ENCODE measurements at regions not wholly inside any gene's neighbourhood (a gene's known extent, or its start where the extent isn't known, plus 50 kb on each side); places are given as distances from the start of the nearest gene placed in this dataset.
"Not testable (repeated sequence)": the region's sequence is repeated elsewhere in the genome, so short reads cannot be mapped to it uniquely, and the experiment has no call there.

- peaks cover 13% of the 10 kb centered on the region; the same call in 1 of the 2 replicates for H3K4me1 ChIP-seq (ENCODE audit: insufficient read depth)
- H3K79me2 ChIP-seq (replicated peaks; ENCODE audit: insufficient read depth) = no peaks in the 10 kb centered on the region
- DNase-seq (ENCODE audit: low spot score) (no peak), ATAC-seq (no peak)
- H3K9me3 Mint-ChIP-seq = peaks cover 2% of the 10 kb centered on the region; the same call in 2 of the 3 replicates
- H3F3A ChIP-seq (replicated peaks; ENCODE audit: low read depth) = no peaks in the 10 kb centered on the region
- no peaks in the 10 kb centered on the region for H3K27me3 ChIP-seq (ENCODE audit: insufficient read depth)
- H2AFZ ChIP-seq = no peak overlapping the region; the same call in 1 of the 2 replicates
- peaks cover 6% of the 10 kb centered on the region for H3K27me3 Mint-ChIP-seq (ENCODE audit: insufficient read depth, low read depth, poor library complexity)
- TF ChIP-seq NANOG (IDR thresholded peaks at IDR 0.05; ENCODE audit: borderline replicate concordance) = no peak
- no peaks in the 10 kb centered on the region for H3K36me3 ChIP-seq (ENCODE audit: insufficient read depth)
- no peak overlapping the region for H3K27ac ChIP-seq (ENCODE audit: low read depth)
- H3K27ac Mint-ChIP-seq = no peak overlapping the region
- no peak overlapping the region for H3K4me3 Mint-ChIP-seq
- no peak overlapping the region for H3K4me2 ChIP-seq
- H3K4me3 ChIP-seq = no peak overlapping the region
- H3K36me3 Mint-ChIP-seq (ENCODE audit: low read depth) = peaks cover 2% of the 10 kb centered on the region; the same call in 1 of the 3 replicates
- no peaks in the 10 kb centered on the region for H4K20me1 ChIP-seq (replicated peaks; ENCODE audit: insufficient read depth)
- H3K9me2 ChIP-seq (ENCODE audit: insufficient read depth) = no peaks in the 10 kb centered on the region
- H3K4me1 Mint-ChIP-seq = peaks cover 11% of the 10 kb centered on the region
Measured at GRCh38 chr3:32048487-32049182, 57.8 kb upstream of the GPD1L start.

GRCh38 chr3:32049916-32050315, 56.5 kb upstream of the GPD1L start:
- no peak overlapping the region for H3K27ac Mint-ChIP-seq
- Histone ChIP-seq H3F3A (replicated peaks; ENCODE audit: low read depth) (no peaks in the 10 kb centered on the region), H3K79me2 (replicated peaks; ENCODE audit: insufficient read depth) (no peaks in the 10 kb centered on the region), H3K4me1 (ENCODE audit: insufficient read depth) (peaks cover 10% of the 10 kb centered on the region; the same call in 1 of the 2 replicates), H3K36me3 (ENCODE audit: insufficient read depth) (no peaks in the 10 kb centered on the region), H3K27ac (ENCODE audit: low read depth) (no peak overlapping the region), H2AFZ (no peak overlapping the region; the same call in 1 of the 2 replicates), H3K4me3 (no peak overlapping the region), H3K9me2 (ENCODE audit: insufficient read depth) (no peaks in the 10 kb centered on the region), H3K4me2 (no peak overlapping the region), H3K27me3 (ENCODE audit: insufficient read depth) (no peaks in the 10 kb centered on the region), H4K20me1 (replicated peaks; ENCODE audit: insufficient read depth) (no peaks in the 10 kb centered on the region)
- TF ChIP-seq ETS1 (IDR thresholded peaks at IDR 0.05) (no peak), NANOG (IDR thresholded peaks at IDR 0.05; ENCODE audit: borderline replicate concordance) (no peak)
- H3K4me3 Mint-ChIP-seq = no peak overlapping the region
- peaks cover 10% of the 10 kb centered on the region for H3K4me1 Mint-ChIP-seq
- no peak for ATAC-seq
- no peak for DNase-seq (ENCODE audit: low spot score)
- H3K9me3 Mint-ChIP-seq = no peaks in the 10 kb centered on the region; the same call in 2 of the 3 replicates
- H3K27me3 Mint-ChIP-seq (ENCODE audit: insufficient read depth, low read depth, poor library complexity) = peaks cover 6% of the 10 kb centered on the region
- no peaks in the 10 kb centered on the region; the same call in 2 of the 3 replicates for H3K36me3 Mint-ChIP-seq (ENCODE audit: low read depth)

- H3F3A ChIP-seq (replicated peaks; ENCODE audit: low read depth); H3K27me3 Mint-ChIP-seq (ENCODE audit: insufficient read depth, low read depth, poor library complexity); H3K36me3 Mint-ChIP-seq (ENCODE audit: low read depth); H3K9me3 Mint-ChIP-seq; H3K4me1 ChIP-seq (ENCODE audit: insufficient read depth); H3K27ac ChIP-seq (ENCODE audit: low read depth); ATAC-seq; H3K36me3 ChIP-seq (ENCODE audit: insufficient read depth); H3K4me3 Mint-ChIP-seq; H4K20me1 ChIP-seq (replicated peaks; ENCODE audit: insufficient read depth); H3K27ac Mint-ChIP-seq; H3K4me3 ChIP-seq; H3K9me2 ChIP-seq (ENCODE audit: insufficient read depth); H3K4me1 Mint-ChIP-seq; H3K27me3 ChIP-seq (ENCODE audit: insufficient read depth); H3K4me2 ChIP-seq; H2AFZ ChIP-seq; DNase-seq (ENCODE audit: low spot score); H3K79me2 ChIP-seq (replicated peaks; ENCODE audit: insufficient read depth): not testable (repeated sequence)
Measured at GRCh38 chr3:32052230-32052629, 54.2 kb upstream of the GPD1L start.

GRCh38 chr3:32052851-32053250, 53.6 kb upstream of the GPD1L start:
- not testable (repeated sequence) for H3K36me3 Mint-ChIP-seq (ENCODE audit: low read depth); H3K27ac ChIP-seq (ENCODE audit: low read depth); H3K27ac Mint-ChIP-seq; DNase-seq (ENCODE audit: low spot score); H2AFZ ChIP-seq; H3K4me1 Mint-ChIP-seq; H3K4me1 ChIP-seq (ENCODE audit: insufficient read depth); H3K9me2 ChIP-seq (ENCODE audit: insufficient read depth); H3K4me3 ChIP-seq; H3K4me2 ChIP-seq; H3K9me3 Mint-ChIP-seq; H3F3A ChIP-seq (replicated peaks; ENCODE audit: low read depth); H3K4me3 Mint-ChIP-seq; ATAC-seq; H3K79me2 ChIP-seq (replicated peaks; ENCODE audit: insufficient read depth); H3K27me3 Mint-ChIP-seq (ENCODE audit: insufficient read depth, low read depth, poor library complexity); H3K27me3 ChIP-seq (ENCODE audit: insufficient read depth); H4K20me1 ChIP-seq (replicated peaks; ENCODE audit: insufficient read depth); H3K36me3 ChIP-seq (ENCODE audit: insufficient read depth)
